HEK293 (cell line): ENCODE measurements at regions not wholly inside any gene's neighbourhood (a gene's known extent, or its start where the extent isn't known, plus 50 kb on each side); places are given as distances from the start of the nearest gene placed in this dataset.

Source experiments
- CTCF ChIA-PET: fragments of 350-600 bp; formaldehyde crosslinking; extraction: SDS; loops from one replicate; lab custom pipeline; 2021; ENCODE audit warnings: antibody characterized with exemption; lab: Yijun Ruan, JAX
- POLR2A ChIA-PET: fragments of 300-600 bp; formaldehyde crosslinking; extraction: SDS; loops from one replicate; lab custom pipeline; 2020; ENCODE audit warnings: antibody characterized with exemption, inconsistent platforms; lab: Yijun Ruan, JAX
- H3K27ac ChIP-seq: fragments of 200-500 bp; sonication (Bioruptor generic); 2 replicates; pipeline ENCODE4 v1.5.1; 2014; ENCODE audit warnings: low read depth, low read length, control low read depth, inconsistent platforms; ENCODE audit errors: extremely low read depth
- H3K36me3 ChIP-seq, 2 experiments: fragments of 200-500 bp in 1 of 2; sonication (Bioruptor generic) in 1 of 2; 1 replicate in 1 of 2; 2 replicates in 1 of 2; pipeline ENCODE4 v1.5.1; 2014 to 2017; ENCODE audit warnings: inconsistent platforms in 2 of 2, low read length in 2 of 2; ENCODE audit not compliant: control insufficient read depth in 2 of 2, insufficient read depth in 1 of 2
- H3K4me1 ChIP-seq: fragments of 200-500 bp; sonication (Bioruptor generic); 2 replicates; pipeline ENCODE4 v1.5.1; 2014; ENCODE audit warnings: mild to moderate bottlenecking, low read length, inconsistent platforms; ENCODE audit not compliant: control insufficient read depth, insufficient read depth
- H3K4me3 ChIP-seq: 2 replicates; pipeline ENCODE4 v1.5.1; 2011; ENCODE audit warnings: low read depth, mild to moderate bottlenecking, control low read depth, low read length, moderate library complexity
- H3K9me3 ChIP-seq: fragments of 200-500 bp; sonication (Bioruptor generic); 2 replicates; pipeline ENCODE4 v1.5.1; 2014; ENCODE audit warnings: low read depth, low read length, inconsistent platforms; ENCODE audit not compliant: control insufficient read depth, insufficient read depth
- SP7 ChIP-seq: fragments of 450-650 bp; formaldehyde crosslinking; IDR thresholded peaks from 2 replicates; pipeline ENCODE4 v1.5.1; 2016; ENCODE audit warnings: missing biosample characterization, missing genetic modification characterization
- TRIM28 ChIP-seq: IDR thresholded peaks from 2 replicates; pipeline ENCODE4 v1.6.1; 2011; ENCODE audit warnings: low read length, control low read depth, borderline replicate concordance
- ZNF133 ChIP-seq: fragments of 450-650 bp; formaldehyde crosslinking; IDR thresholded peaks from 2 replicates; pipeline ENCODE4 v1.5.1; 2016; ENCODE audit warnings: missing biosample characterization, missing genetic modification characterization
- ZNF211 ChIP-seq: fragments of 450-650 bp; formaldehyde crosslinking; IDR thresholded peaks from 2 replicates; pipeline ENCODE4 v1.5.1; 2016; ENCODE audit warnings: low read depth, missing biosample characterization, missing genetic modification characterization
- ZNF223 ChIP-seq: fragments of 450-650 bp; formaldehyde crosslinking; IDR thresholded peaks from 2 replicates; pipeline ENCODE4 v1.5.1; 2016; ENCODE audit warnings: missing biosample characterization, missing genetic modification characterization
- ZNF354C ChIP-seq: fragments of 450-650 bp; formaldehyde crosslinking; IDR thresholded peaks from 2 replicates; pipeline ENCODE4 v1.5.1; 2016; ENCODE audit warnings: missing biosample characterization, missing genetic modification characterization, low read depth, borderline replicate concordance
- ZNF416 ChIP-seq: fragments of 450-650 bp; formaldehyde crosslinking; IDR thresholded peaks from 2 replicates; pipeline ENCODE4 v1.5.1; 2016; ENCODE audit warnings: missing biosample characterization, missing genetic modification characterization
- ZNF488 ChIP-seq: fragments of 450-650 bp; formaldehyde crosslinking; IDR thresholded peaks from 2 replicates; pipeline ENCODE4 v1.5.1; 2016; ENCODE audit warnings: missing biosample characterization, missing genetic modification characterization
- ZNF521 ChIP-seq: fragments of 450-650 bp; formaldehyde crosslinking; IDR thresholded peaks from 2 replicates; pipeline ENCODE4 v1.5.1; 2017; ENCODE audit warnings: missing biosample characterization, mild to moderate bottlenecking, missing genetic modification characterization
- ZNF544 ChIP-seq: fragments of 450-650 bp; formaldehyde crosslinking; IDR thresholded peaks from 2 replicates; pipeline ENCODE4 v1.5.0; 2017; ENCODE audit warnings: missing biosample characterization, missing genetic modification characterization
- ZNF548 ChIP-seq: fragments of 450-650 bp; formaldehyde crosslinking; IDR thresholded peaks from 2 replicates; pipeline ENCODE4 v1.5.1; 2016; ENCODE audit warnings: missing biosample characterization, missing genetic modification characterization
- ZNF623 ChIP-seq: fragments of 450-650 bp; formaldehyde crosslinking; IDR thresholded peaks from 2 replicates; pipeline ENCODE4 v1.5.1; 2016; ENCODE audit warnings: missing biosample characterization, missing genetic modification characterization
- ZNF629 ChIP-seq: fragments of 450-650 bp; formaldehyde crosslinking; IDR thresholded peaks from 2 replicates; pipeline ENCODE4 v1.5.1; 2017; ENCODE audit warnings: missing biosample characterization, missing genetic modification characterization
- ZNF843 ChIP-seq: fragments of 450-650 bp; formaldehyde crosslinking; IDR thresholded peaks from 2 replicates; pipeline ENCODE4 v1.5.1; 2016; ENCODE audit warnings: missing biosample characterization, missing genetic modification characterization
- ZSCAN18 ChIP-seq: fragments of 450-650 bp; formaldehyde crosslinking; IDR thresholded peaks from 2 replicates; pipeline ENCODE4 v1.5.1; 2016; ENCODE audit warnings: missing biosample characterization, missing genetic modification characterization
- ZSCAN23 ChIP-seq: fragments of 450-650 bp; formaldehyde crosslinking; IDR thresholded peaks from 2 replicates; pipeline ENCODE4 v1.5.1; 2016; ENCODE audit warnings: missing biosample characterization, missing genetic modification characterization
- TF ChIP-seq, protein P1 (sequence below): fragments of 450-650 bp; formaldehyde crosslinking; IDR thresholded peaks from 2 replicates; pipeline ENCODE4 v1.5.1; 2016; ENCODE audit warnings: missing biosample characterization, missing genetic modification characterization
- TF ChIP-seq, protein P2 (sequence below): fragments of 450-650 bp; formaldehyde crosslinking; IDR thresholded peaks from 2 replicates; pipeline ENCODE4 v1.5.1; 2016; ENCODE audit warnings: missing biosample characterization, missing genetic modification characterization

DNA sequence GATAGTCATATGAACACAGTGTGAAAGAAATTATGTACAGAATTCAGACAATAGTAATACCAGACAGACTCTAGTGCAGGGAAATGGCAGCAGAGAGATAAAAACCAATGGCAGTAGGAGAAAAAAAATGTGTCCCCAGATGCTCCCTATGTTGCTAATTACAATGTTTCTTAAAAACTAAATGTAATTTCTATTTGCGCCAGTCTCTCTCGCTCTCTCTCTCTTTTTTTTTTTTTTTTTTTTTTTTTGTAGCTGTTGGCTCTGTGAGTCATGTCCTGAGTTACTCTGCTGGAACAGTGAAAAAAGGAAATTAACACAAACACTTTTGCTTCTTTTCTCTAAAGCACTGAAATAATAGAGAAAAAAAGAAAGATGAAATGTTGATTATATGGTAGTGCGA is 871.9 kb downstream of the GBE1 start:
- Histone ChIP-seq H3K36me3 (no peaks in the 10 kb centered on the region), H3K9me3 (no peaks in the 10 kb centered on the region), H3K4me1 (no peaks in the 10 kb centered on the region), H3K4me3 (no peak overlapping the region), H3K27ac (no peak overlapping the region)
- ChIA-PET POLR2A (no interaction called here), CTCF (no interaction called here)
- TF ChIP-seq ZNF623 (tag by site-specific recombination), result no peak

- POLR2A ChIA-PET, result no interaction called here
- H3K4me3 ChIP-seq, result no peak overlapping the region
- CTCF ChIA-PET, result no interaction called here
These were observed 890.9 kb downstream of the GBE1 start for GRCh38 chr3:80870476-80871041.

GRCh38 chr3:80855482-80855881 is 906.0 kb downstream of the GBE1 start:
- Histone ChIP-seq H3K4me1 (no peaks in the 10 kb centered on the region), H3K36me3 (no peaks in the 10 kb centered on the region), H3K9me3 (no peaks in the 10 kb centered on the region), H3K4me3 (no peak overlapping the region), H3K27ac (no peak overlapping the region)
- TF ChIP-seq ZSCAN23 (tag by site-specific recombination) (no peak), ZNF521 (no peak)
- TF ChIP-seq, protein P1, sequence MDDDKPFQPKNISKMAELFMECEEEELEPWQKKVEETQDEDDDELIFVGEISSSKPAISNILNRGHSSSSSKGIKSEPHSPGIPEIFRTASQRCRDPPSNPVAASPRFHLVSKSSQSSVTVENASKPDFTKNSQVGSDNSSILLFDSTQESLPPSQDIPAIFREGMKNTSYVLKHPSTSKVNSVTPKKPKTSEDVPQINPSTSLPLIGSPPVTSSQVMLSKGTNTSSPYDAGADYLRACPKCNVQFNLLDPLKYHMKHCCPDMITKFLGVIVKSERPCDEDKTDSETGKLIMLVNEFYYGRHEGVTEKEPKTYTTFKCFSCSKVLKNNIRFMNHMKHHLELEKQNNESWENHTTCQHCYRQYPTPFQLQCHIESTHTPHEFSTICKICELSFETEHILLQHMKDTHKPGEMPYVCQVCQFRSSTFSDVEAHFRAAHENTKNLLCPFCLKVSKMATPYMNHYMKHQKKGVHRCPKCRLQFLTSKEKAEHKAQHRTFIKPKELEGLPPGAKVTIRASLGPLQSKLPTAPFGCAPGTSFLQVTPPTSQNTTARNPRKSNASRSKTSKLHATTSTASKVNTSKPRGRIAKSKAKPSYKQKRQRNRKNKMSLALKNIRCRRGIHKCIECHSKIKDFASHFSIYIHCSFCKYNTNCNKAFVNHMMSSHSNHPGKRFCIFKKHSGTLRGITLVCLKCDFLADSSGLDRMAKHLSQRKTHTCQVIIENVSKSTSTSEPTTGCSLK (tag by site-specific recombination), result no peak
- TF ChIP-seq, protein P2, sequence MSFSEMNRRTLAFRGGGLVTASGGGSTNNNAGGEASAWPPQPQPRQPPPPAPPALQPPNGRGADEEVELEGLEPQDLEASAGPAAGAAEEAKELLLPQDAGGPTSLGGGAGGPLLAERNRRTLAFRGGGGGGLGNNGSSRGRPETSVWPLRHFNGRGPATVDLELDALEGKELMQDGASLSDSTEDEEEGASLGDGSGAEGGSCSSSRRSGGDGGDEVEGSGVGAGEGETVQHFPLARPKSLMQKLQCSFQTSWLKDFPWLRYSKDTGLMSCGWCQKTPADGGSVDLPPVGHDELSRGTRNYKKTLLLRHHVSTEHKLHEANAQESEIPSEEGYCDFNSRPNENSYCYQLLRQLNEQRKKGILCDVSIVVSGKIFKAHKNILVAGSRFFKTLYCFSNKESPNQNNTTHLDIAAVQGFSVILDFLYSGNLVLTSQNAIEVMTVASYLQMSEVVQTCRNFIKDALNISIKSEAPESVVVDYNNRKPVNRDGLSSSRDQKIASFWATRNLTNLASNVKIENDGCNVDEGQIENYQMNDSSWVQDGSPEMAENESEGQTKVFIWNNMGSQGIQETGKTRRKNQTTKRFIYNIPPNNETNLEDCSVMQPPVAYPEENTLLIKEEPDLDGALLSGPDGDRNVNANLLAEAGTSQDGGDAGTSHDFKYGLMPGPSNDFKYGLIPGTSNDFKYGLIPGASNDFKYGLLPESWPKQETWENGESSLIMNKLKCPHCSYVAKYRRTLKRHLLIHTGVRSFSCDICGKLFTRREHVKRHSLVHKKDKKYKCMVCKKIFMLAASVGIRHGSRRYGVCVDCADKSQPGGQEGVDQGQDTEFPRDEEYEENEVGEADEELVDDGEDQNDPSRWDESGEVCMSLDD (tag by site-specific recombination), result no peak
- POLR2A ChIA-PET, result no interaction called here
- CTCF ChIA-PET, result no interaction called here

More at GRCh38 chr3:80870476-80871041, 890.9 kb downstream of the GBE1 start:
- H3K36me3 ChIP-seq, result no peaks in the 10 kb centered on the region
- H3K27ac ChIP-seq, result no peak overlapping the region
- H3K4me1 ChIP-seq, result no peaks in the 10 kb centered on the region
- no peaks in the 10 kb centered on the region for H3K9me3 ChIP-seq
- TF ChIP-seq ZNF544 (tag by site-specific recombination) (no peak), ZNF354C (tag by site-specific recombination) (no peak), ZNF211 (no peak)

DNA sequence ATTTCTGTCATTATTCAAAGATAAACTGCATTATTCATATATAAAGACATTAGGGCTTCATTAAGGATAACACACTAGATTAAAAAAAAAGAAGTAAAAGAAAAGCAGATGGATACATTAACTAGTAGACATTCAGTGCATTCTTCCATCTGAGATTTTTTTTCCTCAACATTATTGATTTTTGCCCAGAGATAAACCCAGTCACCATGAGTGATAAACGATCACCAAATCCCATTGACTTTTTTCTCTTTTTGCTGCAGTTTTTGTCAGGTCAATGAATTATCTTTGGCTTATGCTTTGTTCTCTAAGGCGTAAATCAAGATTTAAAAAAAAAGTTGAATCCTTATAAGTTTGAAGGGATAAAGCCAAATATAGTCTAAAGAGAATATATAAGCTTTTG is 925.0 kb downstream of the GBE1 start:
- ChIA-PET CTCF (interaction anchor here (0.7 kb wide), 1 partner anchor 226 kb away, joined by 4 read pairs; no protein-coding TSS in a partner anchor), POLR2A (no interaction called here)
- Histone ChIP-seq H3K4me3 (no peak overlapping the region), H3K36me3 (no peaks in the 10 kb centered on the region), H3K4me1 (no peaks in the 10 kb centered on the region), H3K9me3 (no peaks in the 10 kb centered on the region), H3K27ac (no peak overlapping the region)
- TF ChIP-seq ZNF416 (tag by site-specific recombination), result no peak
- TF ChIP-seq, protein P2 (tag by site-specific recombination), result no peak
- no peak for TF ChIP-seq ZNF133 (tag by site-specific recombination)
- TF ChIP-seq SP7 (tag by site-specific recombination), result no peak
- no peak for TF ChIP-seq ZNF223 (tag by site-specific recombination)
- TF ChIP-seq TRIM28, result no peak
- TF ChIP-seq ZSCAN18 (tag by site-specific recombination), result no peak
- TF ChIP-seq ZNF211, result no peak
- no peak for TF ChIP-seq ZNF843
- TF ChIP-seq ZNF488, result no peak
- TF ChIP-seq ZNF629 (tag by site-specific recombination), result no peak
- TF ChIP-seq ZNF548 (tag by site-specific recombination), result no peak
